GM19395 (cell line): ENCODE measurements at regions not wholly inside any gene's neighbourhood (a gene's known extent, or its start where the extent isn't known, plus 50 kb on each side); places are given as distances from the start of the nearest gene placed in this dataset.
"Not testable (repeated sequence)": the region's sequence is repeated elsewhere in the genome, so short reads cannot be mapped to it uniquely, and the experiment has no call there.

Source experiments
- ATAC-seq: cut with Tn5 transposase; IDR thresholded peaks from one replicate; pipeline ENCODE4 v1.9.1; 2021; ENCODE audit warnings: mild to moderate bottlenecking, moderate library complexity; ENCODE audit not compliant: unreplicated experiment

GRCh38 chr15:100766243-100767000, 113.2 kb upstream of the ALDH1A3 start:
- no peak for ATAC-seq

GRCh38 chr15:100767001-100767825, 112.4 kb upstream of the ALDH1A3 start:
- no peak for ATAC-seq

- ATAC-seq: no peak
These were observed 111.1 kb upstream of the ALDH1A3 start for GRCh38 chr15:100768501-100768931.

- ATAC-seq: no peak
These were observed 110.3 kb upstream of the ALDH1A3 start for GRCh38 chr15:100769043-100769974.

GRCh38 chr15:100769975-100770340, 109.7 kb upstream of the ALDH1A3 start:
- no peak for ATAC-seq

GRCh38 chr15:100770661-100771584, 108.7 kb upstream of the ALDH1A3 start:
- ATAC-seq: no peak

- ATAC-seq: no peak
These were observed 107.9 kb upstream of the ALDH1A3 start for GRCh38 chr15:100771746-100772145.

- no peak for ATAC-seq
These were observed 107.2 kb upstream of the ALDH1A3 start for GRCh38 chr15:100772478-100772877.

- ATAC-seq: no peak
These were observed 106.6 kb upstream of the ALDH1A3 start for GRCh38 chr15:100772892-100773520.

- not testable (repeated sequence) for ATAC-seq
These were observed 105.6 kb upstream of the ALDH1A3 start for GRCh38 chr15:100774044-100774443.

GRCh38 chr15:100775581-100776185, 103.9 kb upstream of the ALDH1A3 start:
- no peak for ATAC-seq

GRCh38 chr15:100777821-100778220, 101.8 kb upstream of the ALDH1A3 start:
- no peak for ATAC-seq

GRCh38 chr15:100778831-100779288, 100.8 kb upstream of the ALDH1A3 start:
- ATAC-seq: no peak

- no peak for ATAC-seq
These were observed 100.1 kb upstream of the ALDH1A3 start for GRCh38 chr15:100779331-100780207.

- ATAC-seq: no peak
These were observed 99.3 kb upstream of the ALDH1A3 start for GRCh38 chr15:100780208-100780800.

- no peak for ATAC-seq
These were observed 98.3 kb upstream of the ALDH1A3 start for GRCh38 chr15:100781061-100781960.
